GM18909 (cell line): ENCODE measurements at regions not wholly inside any gene's neighbourhood (a gene's known extent, or its start where the extent isn't known, plus 50 kb on each side); places are given as distances from the start of the nearest gene placed in this dataset.
"Not testable (repeated sequence)": the region's sequence is repeated elsewhere in the genome, so short reads cannot be mapped to it uniquely, and the experiment has no call there.

Source experiments
- ATAC-seq: cut with Tn5 transposase; IDR thresholded peaks from one replicate; pipeline ENCODE4 v1.9.1; 2021; ENCODE audit warnings: mild to moderate bottlenecking; ENCODE audit not compliant: unreplicated experiment, poor library complexity

DNA sequence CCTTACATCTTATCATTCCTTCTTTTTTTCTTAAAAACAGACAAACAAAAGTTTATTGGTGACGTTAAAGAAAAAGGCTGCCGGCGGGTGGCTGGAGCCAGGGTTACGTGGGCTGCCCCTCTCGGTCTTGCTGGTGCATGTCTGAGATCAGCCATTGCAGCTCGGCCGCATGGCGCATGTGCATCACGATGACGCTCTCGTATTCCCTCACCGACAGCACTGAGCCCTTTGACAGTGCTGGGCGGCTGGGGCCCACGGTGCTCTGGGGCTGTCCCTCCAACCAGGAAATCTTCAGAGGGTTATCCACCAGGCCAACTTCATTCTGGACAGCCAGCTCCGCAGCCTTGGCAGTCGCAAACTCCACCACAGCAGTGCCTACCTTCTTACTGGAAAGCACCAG lies 1081.8 kb upstream of the TMEFF2 start:
- ATAC-seq: no peak

DNA sequence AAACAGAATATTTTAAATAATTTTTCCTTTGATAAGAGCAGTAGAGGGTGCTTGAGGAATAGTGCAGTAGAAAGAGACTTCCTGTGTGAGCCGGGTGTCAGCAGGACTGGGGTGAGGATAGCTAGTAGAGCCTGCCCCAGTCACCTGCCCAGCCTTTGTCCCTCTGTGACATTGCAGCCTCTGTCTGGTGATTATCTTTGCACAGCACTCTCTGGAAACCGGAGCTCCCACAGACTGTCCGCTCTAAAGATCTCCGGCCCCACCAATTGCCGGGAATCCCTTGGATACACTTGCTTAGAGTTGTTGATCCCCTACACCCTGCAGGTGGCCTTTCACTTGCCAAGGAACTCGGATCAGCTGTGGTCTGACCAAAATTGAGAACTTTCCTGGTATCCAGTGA lies 1081.3 kb upstream of the TMEFF2 start:
- no peak for ATAC-seq

DNA sequence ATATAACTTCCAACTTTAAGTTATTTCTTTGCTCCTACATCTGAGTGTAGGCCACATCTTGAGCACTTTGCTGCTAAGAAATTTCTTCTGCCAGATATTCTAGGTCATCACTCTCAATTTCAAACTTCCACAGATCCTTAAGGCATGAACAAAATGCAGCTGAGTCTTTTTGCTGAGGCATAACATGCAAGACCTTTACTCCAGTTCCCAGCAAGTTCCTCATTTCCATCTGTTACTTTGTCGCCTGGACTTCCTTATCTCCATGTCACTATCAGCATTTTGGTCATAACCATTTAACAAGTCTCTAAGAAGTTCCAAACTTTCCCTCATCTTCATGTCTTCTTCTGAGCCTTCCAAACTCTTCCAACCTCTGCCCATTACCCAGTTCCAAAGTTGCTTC lies 1077.3 kb upstream of the TMEFF2 start:
- ATAC-seq: no peak

DNA sequence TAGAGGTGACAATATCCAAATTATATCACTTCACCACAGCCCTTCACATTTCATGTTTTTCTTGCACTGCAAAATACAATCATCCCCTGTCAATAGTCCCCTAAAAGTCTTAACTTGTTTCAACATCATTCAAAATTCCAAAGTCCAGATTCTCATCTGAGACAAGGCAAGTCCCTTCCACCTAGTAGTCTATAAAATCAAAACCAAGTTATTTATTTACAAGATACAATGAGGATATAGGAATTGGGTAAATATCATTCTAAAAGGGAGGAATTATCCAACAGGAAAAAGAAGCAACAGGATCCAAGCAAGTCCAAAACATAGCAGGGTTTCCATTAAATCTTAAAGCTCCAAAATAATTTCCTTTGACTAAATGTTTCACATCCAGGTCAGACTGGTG lies 1076.1 kb upstream of the TMEFF2 start:
- ATAC-seq: no peak

DNA sequence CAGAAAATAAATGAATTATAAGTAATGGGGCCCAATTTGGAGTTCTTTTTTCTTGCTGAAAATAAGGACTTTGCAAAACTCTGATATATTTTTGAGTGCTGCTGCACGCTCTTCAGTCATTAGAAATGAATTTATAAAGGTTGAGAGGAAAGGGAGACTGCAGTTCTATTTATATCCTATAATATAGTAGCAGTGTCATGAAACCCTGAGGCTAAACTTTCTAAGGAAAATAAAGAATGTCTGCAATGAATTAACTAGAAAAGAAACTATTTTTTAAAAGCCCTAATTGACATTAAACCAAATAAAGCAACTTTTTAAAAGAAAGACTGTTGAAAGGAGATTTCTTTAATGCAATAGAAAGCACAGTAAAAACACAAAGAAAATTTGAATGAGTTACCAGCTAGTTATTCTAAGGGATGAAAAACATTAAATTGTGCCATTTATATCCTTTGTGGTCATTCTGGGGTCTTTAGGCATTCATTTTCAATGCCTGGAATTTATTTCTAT lies 1072.8 kb upstream of the TMEFF2 start:
- no peak for ATAC-seq

DNA sequence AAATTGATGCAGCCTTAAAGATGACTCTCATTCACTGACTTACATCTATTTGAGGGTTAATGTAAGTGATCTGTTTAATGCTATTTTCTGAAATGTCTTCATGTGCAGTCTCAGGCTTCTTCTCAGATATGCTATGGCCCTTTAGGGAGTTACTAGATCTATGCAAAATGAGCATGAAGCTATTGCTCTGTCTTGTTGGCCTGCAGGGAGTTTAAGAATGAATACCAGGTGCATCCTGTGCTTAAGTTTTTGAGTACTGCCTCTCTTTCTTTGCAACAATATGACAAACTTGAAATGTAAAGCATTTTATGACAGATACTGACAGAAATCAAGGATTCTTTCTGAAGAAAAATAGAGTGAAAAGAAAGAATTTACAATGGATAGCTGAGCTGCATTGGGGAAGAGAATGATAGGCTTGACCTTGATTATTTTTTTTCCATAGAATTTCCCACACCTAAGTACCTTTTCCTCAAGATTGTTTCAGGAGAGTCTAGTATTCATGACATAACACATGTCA lies 1058.3 kb upstream of the TMEFF2 start:
- no peak for ATAC-seq

DNA sequence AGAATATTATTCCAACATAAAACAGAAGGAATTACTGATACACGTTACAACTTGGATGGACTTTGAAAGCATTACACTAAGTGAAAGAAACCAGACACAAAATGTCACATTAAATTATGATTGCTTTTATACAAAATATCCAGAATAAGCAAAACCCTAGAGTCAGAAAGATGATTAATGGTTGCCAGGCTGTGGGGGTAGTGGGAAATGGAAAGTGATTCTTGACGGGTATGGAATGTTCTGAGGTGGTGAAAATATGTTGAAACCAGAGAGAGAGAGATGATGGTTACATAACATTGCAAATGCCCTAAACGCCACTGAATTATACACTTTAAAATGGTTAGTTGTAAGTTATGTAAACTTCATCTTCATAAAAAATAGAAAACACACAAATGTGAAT lies 1057.2 kb upstream of the TMEFF2 start:
- ATAC-seq: no peak

DNA sequence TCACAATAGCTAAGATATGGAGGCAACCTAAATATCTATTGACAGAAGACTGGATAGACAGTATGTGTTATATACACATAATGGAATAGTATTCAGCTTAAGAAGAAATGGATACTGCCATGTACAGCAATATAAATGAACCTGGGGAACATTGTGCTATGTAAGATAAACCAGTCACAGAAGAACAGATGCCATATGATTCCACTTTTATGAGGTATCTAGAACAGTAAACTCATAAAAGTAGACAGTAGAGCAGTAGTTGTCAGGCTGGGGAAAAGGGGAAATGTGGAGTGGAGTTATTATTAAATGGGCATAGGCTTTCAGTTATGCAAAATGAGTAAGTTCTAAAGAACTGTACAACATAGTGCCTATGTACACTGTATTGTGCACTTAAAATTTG lies 1055.7 kb upstream of the TMEFF2 start:
- ATAC-seq: no peak

DNA sequence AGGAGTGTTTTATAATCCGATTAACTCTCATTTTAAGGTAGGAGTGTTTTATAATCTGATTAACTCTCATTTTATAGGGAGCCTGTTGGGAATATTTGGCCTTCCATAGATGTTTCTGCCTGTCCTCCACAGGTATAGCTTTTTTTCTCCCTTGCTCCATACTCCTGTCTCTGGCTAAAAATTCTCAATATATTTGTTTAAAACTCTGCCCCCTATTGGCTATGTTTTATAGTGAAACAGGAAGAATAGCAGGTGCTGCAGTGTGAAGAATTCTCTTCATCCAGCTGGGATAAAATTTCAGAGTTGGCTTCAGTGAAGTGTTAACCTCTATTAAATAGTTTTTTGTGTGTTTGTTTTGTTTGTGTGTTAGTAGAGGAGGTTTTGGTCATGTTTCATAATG lies 1046.0 kb upstream of the TMEFF2 start:
- no peak for ATAC-seq

DNA sequence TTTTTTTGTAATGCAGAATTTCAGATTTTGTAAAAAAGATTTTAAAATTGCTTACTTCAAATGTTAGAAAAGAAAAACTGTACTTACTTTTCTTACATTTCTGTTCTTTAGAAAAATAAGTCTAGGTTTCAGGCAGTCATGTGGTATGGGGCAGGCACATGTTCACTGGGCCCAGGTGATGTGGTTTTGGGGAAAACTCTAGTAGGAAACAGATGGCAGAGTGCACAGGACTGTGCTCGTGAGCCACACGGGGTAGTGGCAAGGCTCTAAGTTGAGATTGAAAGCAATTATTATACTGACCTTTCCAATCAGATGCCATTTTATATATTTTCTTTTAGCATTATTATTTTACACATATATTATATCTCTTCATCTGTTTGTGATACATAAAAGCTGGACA lies 1036.9 kb upstream of the TMEFF2 start:
- ATAC-seq: no peak

DNA sequence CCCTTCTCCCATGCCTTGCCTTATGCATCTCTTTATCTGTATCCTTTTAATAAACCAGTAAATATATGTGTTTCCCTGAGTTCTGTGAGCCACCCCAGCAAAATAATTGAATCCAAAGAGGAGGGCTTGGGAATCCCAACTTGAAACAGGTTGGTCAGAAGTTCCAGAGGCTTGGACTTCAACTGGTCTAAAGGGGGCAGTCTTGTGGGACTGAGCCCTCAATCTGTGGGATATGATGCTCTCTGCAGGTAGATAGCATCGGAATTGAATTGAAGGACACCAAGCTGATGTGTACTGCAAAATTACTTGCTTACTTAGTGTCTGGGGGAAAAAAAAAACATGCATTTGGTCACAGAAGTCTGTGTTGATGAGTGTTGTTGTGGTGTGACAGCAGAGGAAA lies 1033.5 kb upstream of the TMEFF2 start:
- ATAC-seq: no peak

DNA sequence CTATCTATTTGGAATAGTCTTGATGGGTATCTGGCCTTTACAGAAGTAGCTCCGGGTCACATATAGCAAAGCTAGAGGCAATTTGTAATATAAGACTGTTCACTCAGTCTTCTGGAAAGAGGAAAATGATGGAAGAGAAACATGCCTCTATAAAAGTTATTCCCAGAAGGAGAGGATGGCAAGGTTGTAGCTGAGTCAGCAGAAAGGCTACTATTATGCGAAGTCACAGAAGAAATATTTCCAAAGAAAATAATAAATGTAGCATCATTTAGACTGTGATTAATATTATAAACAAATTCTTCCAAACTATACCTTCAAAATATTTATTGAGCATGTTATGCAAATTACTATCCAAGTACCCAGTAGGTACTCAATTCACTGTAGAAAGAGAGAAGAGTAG lies 1027.7 kb upstream of the TMEFF2 start:
- ATAC-seq: no peak

DNA sequence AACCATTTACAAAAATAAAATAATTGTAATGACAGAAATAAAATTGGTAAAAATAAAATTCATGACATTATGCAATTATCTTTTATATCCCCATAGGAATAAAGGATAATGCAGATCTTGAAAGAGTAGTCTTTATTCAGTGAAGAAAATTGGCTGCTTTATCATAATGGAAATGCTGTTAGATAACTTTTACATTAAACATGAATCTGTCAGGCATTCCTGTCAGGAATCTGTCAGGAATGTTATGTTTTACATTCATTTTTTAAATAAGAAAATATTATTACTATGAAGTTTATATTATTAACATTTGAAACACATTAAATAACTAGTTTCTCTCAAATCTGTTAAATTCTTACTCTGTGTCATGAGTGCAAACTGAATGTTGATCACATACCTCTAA lies 1024.7 kb upstream of the TMEFF2 start:
- no peak for ATAC-seq

DNA sequence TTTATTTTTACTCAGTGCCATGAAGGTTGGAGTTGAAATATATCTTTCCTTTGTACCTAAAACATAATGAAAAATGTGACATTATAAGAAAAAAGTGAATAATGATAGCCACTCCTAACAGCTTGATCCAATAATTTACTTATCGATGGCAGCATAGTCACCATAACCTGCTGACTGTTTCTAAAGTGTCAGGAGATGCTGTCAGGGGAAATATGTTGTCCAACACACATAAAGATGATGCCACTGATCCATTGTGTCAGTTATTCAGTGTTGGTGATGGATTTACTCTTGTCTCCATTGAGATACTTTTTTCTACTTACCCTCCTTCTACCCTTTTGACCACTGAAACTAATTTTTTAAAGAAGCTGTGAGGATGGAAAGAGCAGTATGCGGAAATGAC lies 1006.9 kb upstream of the TMEFF2 start:
- no peak for ATAC-seq

DNA sequence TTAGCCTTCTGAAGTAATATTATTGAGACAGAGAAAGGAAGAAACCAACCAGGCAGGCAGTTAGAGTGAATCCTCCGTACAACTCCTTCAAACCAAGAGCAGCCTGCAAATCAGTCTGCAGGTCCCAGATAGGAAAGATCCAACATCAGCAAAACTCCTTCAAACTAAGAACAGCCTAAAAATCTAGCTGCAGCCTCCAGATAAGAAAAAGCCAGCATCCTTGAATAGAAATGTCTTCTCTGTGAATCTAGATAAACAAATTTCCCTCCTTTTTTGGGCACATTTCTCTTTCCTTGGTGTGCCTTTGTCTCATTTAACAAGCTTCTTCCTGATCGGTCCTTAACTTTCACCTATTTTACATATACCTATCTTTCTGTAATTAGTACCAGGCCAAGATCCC lies 1004.6 kb upstream of the TMEFF2 start:
- no peak for ATAC-seq

DNA sequence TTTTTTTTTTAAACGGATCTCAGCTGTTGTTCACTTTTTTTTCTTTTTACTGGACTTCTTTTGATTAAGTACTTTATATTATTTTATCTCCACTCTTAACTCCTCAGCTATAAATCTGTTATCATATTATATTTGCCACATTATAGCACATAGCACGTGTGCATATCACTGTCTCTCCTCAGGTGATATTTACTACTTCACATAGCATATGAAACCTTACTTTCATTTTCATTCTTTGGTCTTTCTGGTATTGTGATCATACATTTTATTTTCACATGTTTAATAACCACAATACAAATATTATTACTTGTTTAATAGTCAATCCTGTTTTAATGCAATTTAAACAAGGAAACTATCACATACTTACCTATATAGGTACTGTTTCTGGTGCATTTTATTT lies 993.1 kb upstream of the TMEFF2 start:
- ATAC-seq: peak; percentile 73

DNA sequence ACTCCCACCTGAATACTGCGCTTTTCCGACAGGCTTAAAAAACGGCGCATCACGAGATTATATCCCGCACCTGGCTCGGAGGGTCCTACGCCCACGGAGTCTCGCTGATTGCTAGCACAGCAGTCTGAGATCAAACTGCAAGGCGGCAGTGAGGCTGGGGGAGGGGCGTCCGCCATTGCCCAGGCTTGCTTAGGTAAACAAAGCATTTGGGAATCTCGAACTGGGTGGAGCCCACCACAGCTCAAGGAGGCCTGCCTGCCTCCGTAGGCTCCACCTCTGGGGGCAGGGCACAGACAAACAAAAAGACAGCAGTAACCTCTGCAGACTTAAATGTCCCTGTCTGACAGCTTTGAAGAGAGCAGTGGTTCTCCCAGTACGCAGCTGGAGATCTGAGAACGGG lies 976.2 kb upstream of the TMEFF2 start:
- not testable (repeated sequence) for ATAC-seq

DNA sequence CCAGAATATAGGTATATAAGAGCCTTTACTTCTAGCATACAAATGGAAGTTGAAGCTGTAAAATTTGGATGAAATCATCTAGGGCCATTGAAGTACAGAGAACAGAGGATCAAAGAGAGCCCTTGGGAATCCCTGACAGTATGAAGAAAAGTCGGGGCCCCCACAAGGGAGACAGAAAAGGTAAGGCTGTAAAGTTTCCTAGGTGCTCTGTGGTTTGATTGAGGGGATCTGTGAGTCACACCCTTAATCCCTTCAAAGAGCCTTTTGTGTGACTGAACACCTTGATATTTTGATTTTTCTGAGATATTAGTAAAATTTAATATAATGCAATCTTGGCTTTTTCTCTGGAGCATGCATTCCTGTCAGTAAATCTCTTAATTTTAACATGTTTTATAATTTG lies 961.7 kb upstream of the TMEFF2 start:
- ATAC-seq: no peak

DNA sequence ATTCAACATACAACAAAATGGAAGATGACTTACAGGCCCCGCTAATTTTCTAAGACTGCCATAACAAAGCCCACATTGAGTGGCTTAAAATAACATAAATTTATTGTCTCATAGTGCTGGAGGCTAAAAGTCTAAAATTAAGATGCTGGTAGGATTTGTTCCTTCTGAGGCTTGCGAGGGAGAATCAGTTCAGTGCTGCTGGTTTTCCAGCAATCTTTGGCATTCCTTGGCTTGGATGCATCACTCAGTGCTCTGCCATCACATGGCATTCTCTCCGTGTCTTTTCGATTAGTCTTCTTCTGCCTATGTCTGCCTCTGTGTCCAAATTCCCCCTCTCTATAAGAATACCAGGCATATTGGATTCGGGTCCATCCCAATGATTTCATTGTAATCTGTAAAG lies 959.3 kb upstream of the TMEFF2 start:
- ATAC-seq: no peak

DNA sequence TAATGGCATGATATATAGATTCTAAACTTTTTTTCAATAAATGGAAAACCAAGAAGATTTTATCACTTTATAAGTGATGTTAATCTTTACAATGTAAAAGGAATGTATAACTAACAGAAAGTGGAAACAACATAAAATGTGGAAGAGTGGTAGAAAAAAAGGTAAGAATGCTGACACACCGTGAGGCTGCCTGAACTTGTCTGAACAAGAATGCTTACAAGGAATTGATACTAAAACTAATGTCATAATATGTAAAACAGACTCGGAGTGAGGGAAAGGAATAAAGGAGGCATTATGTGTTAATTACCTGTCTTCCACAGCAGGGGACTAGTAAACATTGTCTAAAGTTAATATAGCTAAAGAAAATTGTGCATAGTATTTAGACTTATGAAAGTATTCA lies 958.8 kb upstream of the TMEFF2 start:
- no peak for ATAC-seq

DNA sequence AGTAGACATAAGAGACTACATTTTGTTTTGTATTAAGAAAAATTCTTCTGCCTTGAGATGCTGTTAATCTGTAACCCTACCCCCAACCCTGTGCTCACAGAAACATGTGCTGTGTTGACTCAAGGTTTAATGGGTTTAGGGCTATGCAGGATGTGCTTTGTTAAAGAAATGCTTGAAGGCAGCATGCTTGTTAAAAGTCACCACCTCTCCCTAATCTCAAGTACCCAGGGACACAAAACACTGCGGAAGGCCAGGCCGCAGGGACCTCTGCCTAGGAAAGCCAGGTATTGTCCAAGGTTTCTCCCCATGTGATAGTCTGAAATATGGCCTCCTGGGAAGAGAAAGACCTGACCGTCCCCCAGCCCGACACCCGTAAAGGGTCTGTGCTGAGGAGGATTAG lies 947.7 kb upstream of the TMEFF2 start:
- ATAC-seq: not testable (repeated sequence)

DNA sequence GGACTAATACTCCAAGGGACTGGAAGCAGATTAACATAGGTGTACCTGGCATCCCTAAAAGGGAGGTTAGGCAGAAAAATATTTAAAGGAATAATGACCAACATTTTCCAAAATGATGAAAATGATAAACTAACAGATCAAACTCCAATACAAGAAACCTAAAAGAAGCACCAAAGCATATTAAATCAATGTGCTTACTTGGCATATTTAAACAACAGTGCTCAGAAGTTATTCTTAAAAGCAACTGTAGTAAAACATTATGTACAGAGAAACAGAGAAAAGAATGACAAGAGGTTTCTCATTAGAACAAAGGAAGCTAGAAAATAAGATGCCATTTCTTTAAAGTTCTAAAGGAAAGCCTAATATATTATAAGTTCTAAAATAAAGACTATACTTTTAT lies 947.3 kb upstream of the TMEFF2 start:
- no peak for ATAC-seq

DNA sequence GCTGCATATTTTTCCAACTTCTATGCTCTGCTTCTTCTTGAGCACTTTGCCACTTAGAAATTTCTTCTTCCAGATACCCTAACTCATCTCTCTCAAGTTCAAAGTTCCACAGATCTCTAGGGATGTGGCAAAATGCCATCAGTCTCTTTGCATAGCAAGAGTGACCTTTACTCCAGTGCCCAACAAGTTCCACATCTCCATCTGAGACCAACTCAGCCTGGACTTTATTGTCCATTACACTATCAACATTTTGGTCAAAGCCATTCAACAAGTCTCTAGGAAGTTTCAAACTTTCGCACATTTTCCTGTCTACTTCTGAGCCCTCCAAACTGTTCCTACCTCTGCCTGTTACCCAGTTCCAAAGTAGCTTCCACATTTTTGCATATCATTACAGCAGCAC lies 946.2 kb upstream of the TMEFF2 start:
- not testable (repeated sequence) for ATAC-seq
